ENCODE measurements at regions not wholly inside any gene's neighbourhood (a gene's known extent, or its start where the extent isn't known, plus 50 kb on each side); places are given as distances from the start of the nearest gene placed in this dataset.

DNA sequence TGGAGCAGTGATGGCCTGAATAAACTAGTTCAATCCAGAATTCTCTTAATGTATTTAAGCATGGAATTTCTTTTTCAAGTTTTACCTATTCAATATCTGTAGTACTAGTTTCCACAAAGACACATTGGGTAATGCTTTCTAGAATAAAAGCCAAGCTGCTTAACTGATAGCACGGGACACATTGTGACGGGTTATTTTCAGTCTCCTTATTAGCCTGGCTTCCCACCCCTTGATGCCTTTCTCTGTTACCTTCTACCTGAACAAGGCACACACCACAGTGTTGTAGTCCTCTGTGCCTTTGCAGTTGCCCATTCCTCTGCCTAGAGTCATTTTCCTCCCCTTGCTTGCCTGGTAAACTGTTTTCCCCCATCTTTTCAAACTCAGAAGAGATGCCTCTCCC lies 139.1 kb downstream of the HDGFL1 start:
- no peaks in the 10 kb centered on the region for H3K9me3 ChIP-seq (ENCODE audit: control insufficient read depth in 4 of 4, low read length in 3 of 4)
- TF ChIP-seq FOXA1 (IDR thresholded peaks at IDR 0.05) (no peak), ZBTB33 (IDR thresholded peaks at IDR 0.05) (no peak), SP1 (IDR thresholded peaks at IDR 0.05) (no peak), FOXA2 (IDR thresholded peaks at IDR 0.05) (no peak), YY1 (IDR thresholded peaks at IDR 0.05) (no peak), NR2F2 (IDR thresholded peaks at IDR 0.05) (no peak), HNF4G (IDR thresholded peaks at IDR 0.05) (no peak), HNF4A (conservative IDR thresholded peaks at IDR 0.05) (no peak)
- TF ChIP-seq, protein P1, sequence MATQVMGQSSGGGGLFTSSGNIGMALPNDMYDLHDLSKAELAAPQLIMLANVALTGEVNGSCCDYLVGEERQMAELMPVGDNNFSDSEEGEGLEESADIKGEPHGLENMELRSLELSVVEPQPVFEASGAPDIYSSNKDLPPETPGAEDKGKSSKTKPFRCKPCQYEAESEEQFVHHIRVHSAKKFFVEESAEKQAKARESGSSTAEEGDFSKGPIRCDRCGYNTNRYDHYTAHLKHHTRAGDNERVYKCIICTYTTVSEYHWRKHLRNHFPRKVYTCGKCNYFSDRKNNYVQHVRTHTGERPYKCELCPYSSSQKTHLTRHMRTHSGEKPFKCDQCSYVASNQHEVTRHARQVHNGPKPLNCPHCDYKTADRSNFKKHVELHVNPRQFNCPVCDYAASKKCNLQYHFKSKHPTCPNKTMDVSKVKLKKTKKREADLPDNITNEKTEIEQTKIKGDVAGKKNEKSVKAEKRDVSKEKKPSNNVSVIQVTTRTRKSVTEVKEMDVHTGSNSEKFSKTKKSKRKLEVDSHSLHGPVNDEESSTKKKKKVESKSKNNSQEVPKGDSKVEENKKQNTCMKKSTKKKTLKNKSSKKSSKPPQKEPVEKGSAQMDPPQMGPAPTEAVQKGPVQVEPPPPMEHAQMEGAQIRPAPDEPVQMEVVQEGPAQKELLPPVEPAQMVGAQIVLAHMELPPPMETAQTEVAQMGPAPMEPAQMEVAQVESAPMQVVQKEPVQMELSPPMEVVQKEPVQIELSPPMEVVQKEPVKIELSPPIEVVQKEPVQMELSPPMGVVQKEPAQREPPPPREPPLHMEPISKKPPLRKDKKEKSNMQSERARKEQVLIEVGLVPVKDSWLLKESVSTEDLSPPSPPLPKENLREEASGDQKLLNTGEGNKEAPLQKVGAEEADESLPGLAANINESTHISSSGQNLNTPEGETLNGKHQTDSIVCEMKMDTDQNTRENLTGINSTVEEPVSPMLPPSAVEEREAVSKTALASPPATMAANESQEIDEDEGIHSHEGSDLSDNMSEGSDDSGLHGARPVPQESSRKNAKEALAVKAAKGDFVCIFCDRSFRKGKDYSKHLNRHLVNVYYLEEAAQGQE (IDR thresholded peaks at IDR 0.05): no peak
- TF ChIP-seq, protein P2, sequence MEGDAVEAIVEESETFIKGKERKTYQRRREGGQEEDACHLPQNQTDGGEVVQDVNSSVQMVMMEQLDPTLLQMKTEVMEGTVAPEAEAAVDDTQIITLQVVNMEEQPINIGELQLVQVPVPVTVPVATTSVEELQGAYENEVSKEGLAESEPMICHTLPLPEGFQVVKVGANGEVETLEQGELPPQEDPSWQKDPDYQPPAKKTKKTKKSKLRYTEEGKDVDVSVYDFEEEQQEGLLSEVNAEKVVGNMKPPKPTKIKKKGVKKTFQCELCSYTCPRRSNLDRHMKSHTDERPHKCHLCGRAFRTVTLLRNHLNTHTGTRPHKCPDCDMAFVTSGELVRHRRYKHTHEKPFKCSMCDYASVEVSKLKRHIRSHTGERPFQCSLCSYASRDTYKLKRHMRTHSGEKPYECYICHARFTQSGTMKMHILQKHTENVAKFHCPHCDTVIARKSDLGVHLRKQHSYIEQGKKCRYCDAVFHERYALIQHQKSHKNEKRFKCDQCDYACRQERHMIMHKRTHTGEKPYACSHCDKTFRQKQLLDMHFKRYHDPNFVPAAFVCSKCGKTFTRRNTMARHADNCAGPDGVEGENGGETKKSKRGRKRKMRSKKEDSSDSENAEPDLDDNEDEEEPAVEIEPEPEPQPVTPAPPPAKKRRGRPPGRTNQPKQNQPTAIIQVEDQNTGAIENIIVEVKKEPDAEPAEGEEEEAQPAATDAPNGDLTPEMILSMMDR (IDR thresholded peaks at IDR 0.05; ENCODE audit: low read depth, low read length, missing input control): no peak
- TF ChIP-seq, protein P3, sequence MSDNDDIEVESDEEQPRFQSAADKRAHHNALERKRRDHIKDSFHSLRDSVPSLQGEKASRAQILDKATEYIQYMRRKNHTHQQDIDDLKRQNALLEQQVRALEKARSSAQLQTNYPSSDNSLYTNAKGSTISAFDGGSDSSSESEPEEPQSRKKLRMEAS (IDR thresholded peaks at IDR 0.05): no peak
- DNase-seq (ENCODE audit: low spot score): no peak
- H3K9ac ChIP-seq (ENCODE audit: low read depth in 1 of 2, low read length in 2 of 2): no peak overlapping the region
- WGBS: 94% methylated on average over 2 of the region's 2 CpGs
- H3K27ac ChIP-seq (ENCODE audit: low read depth in 1 of 2, low read length in 2 of 2): no peak overlapping the region
- no peaks in the 10 kb centered on the region for H3K4me1 ChIP-seq (ENCODE audit: control insufficient read depth in 4 of 4, insufficient read depth in 4 of 4, low read length in 3 of 4)
- no peak overlapping the region for H3K4me3 ChIP-seq (ENCODE audit: low read depth in 1 of 3, low read length in 3 of 3)
- no peaks in the 10 kb centered on the region for H3K36me3 ChIP-seq (ENCODE audit: control insufficient read depth in 4 of 4, insufficient read depth in 3 of 4, low read depth in 1 of 4, low read length in 3 of 4)
- H3K27me3 ChIP-seq (ENCODE audit: control insufficient read depth in 4 of 4, insufficient read depth in 4 of 4, low read length in 3 of 4): no peaks in the 10 kb centered on the region

- WGBS: 83% methylated on average over 3 of the region's 3 CpGs
These were observed 140.4 kb downstream of the HDGFL1 start for GRCh38 chr6:22709803-22710202.

More at GRCh38 chr6:22709803-22710202, 140.4 kb downstream of the HDGFL1 start:
- Histone ChIP-seq H3K36me3 (ENCODE audit: control insufficient read depth in 4 of 4, insufficient read depth in 3 of 4, low read depth in 1 of 4, low read length in 3 of 4) (no peaks in the 10 kb centered on the region), H3K4me3 (ENCODE audit: low read depth in 1 of 3, low read length in 3 of 3) (no peak overlapping the region), H3K9me3 (ENCODE audit: control insufficient read depth in 4 of 4, low read length in 3 of 4) (no peaks in the 10 kb centered on the region), H3K4me1 (ENCODE audit: control insufficient read depth in 4 of 4, insufficient read depth in 4 of 4, low read length in 3 of 4) (no peaks in the 10 kb centered on the region), H3K27me3 (ENCODE audit: control insufficient read depth in 4 of 4, insufficient read depth in 4 of 4, low read length in 3 of 4) (no peaks in the 10 kb centered on the region), H3K9ac (ENCODE audit: low read depth in 1 of 2, low read length in 2 of 2) (no peak overlapping the region), H3K27ac (ENCODE audit: low read depth in 1 of 2, low read length in 2 of 2) (no peak overlapping the region)
- DNase-seq (ENCODE audit: low spot score): no peak
- TF ChIP-seq NR2F2 (IDR thresholded peaks at IDR 0.05) (no peak), EGR1 (IDR thresholded peaks at IDR 0.05; ENCODE audit: low read depth in 2 of 2) (no peak), ATF3 (IDR thresholded peaks at IDR 0.05) (no peak), HNF4G (IDR thresholded peaks at IDR 0.05) (no peak), FOXA1 (IDR thresholded peaks at IDR 0.05) (no peak), RXRA (IDR thresholded peaks at IDR 0.05) (no peak)
- TF ChIP-seq, protein P2 (IDR thresholded peaks at IDR 0.05; ENCODE audit: low read depth, low read length, missing input control): no peak
- TF ChIP-seq, protein P1 (IDR thresholded peaks at IDR 0.05): no peak
